Posterior cingulate gyrus (tissue), 11 donors: ENCODE measurements at regions not wholly inside any gene's neighbourhood (a gene's known extent, or its start where the extent isn't known, plus 50 kb on each side); places are given as distances from the start of the nearest gene placed in this dataset.
"Not testable (repeated sequence)": the region's sequence is repeated elsewhere in the genome, so short reads cannot be mapped to it uniquely, and the experiment has no call there.

Source experiments
- DNase-seq, 10 donors: peaks; one replicate each; pipeline versions ENCODE4 v3.0.0 to v3.0.0-alpha.2; 2020 to 2021; ENCODE audit warnings: mixed read lengths in 3 of 10
- intact Hi-C: fragments of 100-400 bp; cut with DNase I; formaldehyde crosslinking; loops from one replicate; pipeline ENCODE4 v1.15.1; 2023

DNA sequence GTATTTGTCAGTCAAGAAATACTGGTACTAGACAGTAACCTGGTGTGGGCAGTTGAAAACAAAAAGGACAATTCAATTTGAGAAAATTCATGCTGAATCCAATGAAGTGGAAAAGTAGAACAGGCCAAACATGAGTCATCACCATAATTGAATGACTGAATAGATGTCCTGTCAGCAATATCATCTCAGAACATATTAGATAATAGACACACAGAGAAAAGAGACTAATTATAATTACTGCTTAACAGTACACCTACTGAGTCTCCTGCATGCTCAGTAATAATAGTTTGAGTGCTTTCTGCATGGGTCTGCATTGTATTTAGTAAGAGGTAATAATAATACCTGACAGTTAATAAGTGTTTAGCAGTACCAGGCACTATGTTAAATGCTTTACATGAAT is 138.6 kb upstream of the ZC3H15 start:
- intact Hi-C loops = no loop called here
- DNase-seq = no peak

DNA sequence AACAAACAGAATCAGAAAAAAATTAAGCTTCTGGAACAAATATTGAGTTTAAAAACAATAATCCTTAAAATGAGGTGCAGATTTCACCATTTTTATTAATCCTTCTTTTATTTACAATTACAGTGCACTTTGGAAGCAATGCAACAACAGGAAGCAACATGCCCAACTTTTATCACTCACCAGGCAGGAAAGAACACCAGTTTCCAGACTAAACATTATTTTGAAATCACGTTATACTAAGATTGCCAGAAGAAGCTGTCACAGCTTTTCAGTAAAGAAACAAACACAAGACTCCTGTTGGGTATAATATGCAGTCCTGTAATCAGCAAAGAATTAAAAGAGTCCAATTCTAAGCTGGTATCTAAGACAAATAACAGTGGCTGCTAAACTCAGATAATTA is 137.9 kb upstream of the ZC3H15 start:
- intact Hi-C loops = no loop called here
- no peak for DNase-seq

DNA sequence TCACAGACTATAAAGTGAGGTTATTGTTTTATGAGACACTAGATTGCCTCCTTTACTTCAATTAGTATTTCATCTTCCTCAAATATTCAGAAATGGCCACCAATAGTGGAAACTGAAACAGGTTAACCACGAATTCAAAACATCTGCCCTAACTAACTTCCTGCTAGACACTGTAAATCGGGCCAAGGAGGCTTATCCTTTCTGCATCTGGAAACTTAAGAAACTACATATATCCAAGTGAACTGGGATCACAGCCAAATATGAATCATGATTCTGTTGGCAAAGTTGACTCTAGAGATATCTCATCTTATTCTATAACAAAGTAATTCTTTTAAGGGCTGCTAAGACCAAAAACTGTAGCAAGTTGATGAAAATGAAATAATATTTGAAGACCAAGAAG is 136.6 kb upstream of the ZC3H15 start:
- intact Hi-C loops = no loop called here
- no peak for DNase-seq

DNA sequence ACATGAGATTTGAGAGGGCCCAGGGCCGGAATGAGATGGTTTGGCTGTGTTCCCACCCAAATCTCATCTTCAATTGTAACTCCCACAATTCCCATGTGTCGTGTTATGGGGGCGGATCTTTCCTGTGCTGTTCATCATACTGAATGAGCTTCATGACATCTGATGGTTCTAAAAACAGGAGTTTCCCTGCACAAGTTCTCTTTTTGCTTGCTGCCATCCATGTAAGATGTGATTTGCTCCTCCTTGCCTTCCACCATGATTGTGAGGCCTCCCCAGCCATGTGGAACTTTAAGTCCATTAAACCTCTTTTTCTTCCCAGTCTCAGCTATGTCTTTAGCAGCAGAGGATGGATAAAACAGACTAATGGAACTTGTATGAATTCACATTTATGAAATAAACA is 131.9 kb upstream of the ZC3H15 start:
- intact Hi-C loops, DNase-seq: not testable (repeated sequence)

DNA sequence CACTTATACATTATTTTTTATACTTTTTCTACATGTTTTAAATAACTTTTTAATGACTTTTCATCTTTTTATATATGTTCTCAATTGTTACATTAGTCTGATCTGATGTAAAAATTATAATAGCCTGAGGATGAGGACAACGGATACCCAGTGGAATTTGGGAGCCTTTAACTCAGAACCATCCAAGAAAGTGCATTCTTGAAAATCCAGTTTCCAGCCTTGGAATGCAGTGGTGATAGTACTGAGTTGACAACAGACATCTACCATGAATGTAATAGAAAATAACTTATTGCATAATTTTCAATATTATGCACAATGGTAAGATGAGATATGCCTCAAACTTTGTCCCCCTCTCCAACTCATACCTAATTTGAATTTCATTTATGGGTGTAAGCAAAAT is 120.7 kb upstream of the ZC3H15 start:
- DNase-seq = no peak
- intact Hi-C loops = no loop called here

DNA sequence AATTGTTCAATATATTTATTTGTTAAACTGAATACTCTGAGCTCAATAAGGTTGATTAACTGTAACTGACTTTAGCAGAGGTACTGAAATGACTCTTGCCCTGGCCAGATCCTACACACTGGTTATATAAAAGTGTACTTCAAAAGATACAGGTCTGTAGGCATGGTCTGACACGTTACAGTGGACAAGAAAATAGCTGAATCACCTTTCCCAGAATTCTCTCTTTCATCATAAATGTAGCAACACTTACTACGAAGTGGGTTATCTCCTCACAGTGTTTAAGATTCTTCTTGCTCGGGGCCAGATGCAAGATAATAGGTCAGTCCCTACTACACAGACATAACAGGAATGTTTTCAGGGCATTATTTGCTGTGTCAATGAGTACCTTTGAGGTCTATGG is 107.0 kb upstream of the ZC3H15 start:
- intact Hi-C loops = no loop called here
- DNase-seq = no peak

DNA sequence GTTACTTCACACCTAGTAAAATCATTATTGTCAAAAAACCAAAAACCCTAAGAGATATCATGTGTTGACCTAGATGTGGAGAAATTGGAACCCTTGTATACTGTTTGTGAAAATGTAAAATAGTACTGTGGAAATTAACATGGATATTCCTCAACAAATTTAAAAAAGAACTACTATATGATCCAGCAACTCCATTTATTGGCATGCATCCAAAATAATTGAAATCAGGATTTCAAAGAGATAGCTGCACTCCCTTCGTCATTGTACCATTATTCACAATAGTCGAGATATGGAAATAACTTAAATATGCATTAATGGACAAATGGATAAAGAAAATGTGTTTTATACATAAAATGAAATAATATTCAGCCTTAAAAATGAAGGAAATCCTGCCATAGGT is 105.3 kb upstream of the ZC3H15 start:
- DNase-seq = no peak
- intact Hi-C loops = no loop called here

DNA sequence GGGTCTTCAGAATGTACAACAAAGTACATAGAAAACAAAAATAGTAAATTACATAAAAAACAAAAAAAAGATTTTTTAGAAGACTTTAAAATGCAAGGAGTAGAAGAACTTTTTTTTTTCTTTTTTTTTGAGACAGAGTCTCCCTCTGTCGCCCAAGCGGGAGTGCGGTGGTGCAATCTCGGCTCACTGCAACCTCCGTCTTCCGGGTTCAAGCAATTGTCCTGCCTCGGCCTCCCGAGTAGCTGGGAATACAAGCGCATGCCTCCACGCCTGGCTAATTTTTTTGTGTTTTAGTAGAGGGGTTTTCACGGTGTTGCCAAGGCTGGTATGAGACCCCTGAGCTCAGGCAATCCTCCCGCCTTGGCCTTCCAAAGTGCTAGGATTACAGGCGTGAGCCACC is 104.5 kb upstream of the ZC3H15 start:
- peak in 2 of 10 donors; percentile 44 to 77 for DNase-seq
- intact Hi-C loops = no loop called here

DNA sequence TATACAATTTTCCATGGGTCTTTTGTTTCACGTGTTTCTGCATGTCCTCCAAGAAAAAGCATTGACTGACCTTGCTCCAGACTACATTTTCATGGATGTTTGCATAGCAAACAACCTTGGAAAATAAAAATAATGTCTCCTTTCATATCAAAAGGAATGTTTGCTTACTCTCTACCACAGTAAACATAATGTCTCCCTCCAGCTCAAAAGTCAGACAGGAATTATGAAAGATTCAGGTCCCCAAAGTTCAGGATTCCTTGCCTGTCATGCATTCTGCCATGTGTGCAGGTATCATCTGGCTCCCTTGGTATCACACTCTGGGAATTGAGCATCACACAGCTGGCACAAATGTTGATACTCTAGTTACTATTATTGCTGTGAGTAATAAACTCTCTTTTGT is 103.1 kb upstream of the ZC3H15 start:
- intact Hi-C loops = no loop called here
- DNase-seq = no peak

DNA sequence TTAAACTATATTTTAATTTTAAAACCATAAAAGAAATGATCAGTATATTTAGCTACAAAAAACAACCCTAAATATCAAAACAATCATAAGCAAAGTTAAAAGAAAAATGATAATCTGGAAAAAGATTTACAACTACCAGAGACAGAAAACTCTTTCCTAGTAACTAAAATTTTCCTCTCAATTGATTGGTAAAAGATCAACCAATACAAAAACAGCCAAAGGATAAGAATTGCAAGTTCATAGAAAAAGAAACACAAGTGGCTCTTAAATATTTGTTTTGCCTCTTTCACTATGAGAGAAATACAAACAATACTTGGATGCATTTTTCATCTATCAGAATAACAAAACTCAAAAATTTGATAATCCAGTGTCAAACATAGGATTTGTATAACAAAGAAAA is 101.8 kb upstream of the ZC3H15 start:
- no peak for DNase-seq
- intact Hi-C loops = no loop called here

DNA sequence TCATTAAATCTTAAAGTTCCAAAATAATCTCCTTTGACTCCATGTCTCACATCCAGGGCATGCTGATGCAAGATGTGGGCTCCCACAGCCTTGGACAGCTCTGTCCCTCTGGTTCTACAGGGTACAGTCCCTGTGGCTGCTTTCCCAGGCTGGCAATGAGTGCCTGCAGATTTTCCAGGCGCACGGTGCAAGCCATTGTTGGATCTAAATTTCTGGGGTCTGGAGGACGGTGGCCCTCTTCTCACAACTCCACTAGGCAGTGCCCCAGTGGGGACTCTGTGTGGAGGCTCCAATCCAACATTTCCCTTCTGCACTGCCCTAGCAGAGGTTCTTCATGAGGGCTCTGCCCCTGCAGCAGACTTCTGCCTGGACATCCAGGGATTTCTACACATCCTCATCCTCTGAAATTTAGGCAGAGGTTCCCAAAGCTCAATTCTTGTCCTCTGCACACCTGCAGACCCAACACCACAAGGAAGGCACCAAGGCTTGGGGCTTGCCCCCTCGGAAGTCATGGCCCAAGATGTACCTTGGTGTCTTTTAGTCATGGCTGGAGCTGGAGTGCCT is 100.3 kb upstream of the ZC3H15 start:
- DNase-seq = peak in 1 of 10 donors; percentile 52
- intact Hi-C loops = not testable (repeated sequence)

DNA sequence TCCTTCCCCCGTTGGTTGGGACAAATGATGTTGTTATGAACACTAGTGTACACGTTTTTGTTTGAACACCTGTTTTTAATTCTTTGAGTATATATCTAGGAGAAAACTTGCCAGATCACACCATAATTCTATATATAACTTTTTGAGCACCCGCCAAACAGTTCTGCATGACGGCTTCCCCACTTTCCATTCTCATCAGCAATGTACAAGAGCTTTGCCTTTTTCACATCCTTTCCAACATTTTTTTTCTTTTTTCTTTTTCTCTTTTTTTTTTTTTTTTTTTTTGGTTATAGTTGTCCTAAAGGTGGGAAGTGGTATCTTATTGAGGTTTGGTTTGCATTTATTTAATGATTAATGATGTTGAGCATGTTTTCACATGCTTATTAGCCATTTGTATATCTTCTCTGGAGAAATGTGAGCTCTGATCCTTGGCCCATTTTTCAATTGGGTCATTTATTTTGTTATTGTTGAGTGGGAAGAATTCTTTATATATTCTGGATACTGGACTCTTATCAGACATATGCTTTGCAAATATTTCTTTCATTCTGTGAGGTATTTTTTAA is 86.9 kb upstream of the ZC3H15 start:
- DNase-seq = no peak
- intact Hi-C loops = no loop called here

DNA sequence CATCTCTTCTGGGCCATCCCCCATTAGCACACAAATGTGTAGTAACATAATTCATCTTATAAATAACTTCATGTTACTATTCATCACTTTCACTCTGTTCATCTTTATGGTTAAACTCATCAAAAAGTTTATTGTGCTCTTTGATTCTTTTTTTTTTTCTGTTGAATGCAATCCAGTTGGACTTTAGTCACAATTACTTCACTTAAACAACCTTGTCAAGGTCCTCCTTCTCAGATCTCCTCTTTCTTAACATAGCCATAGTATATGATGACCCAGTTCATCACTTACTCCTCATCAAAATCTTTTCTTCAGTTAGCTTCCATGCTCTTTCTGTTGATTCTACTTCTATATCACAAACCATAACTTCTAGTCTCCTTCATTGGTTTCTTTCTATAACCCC is 80.2 kb upstream of the ZC3H15 start:
- intact Hi-C loops = no loop called here
- DNase-seq = no peak

DNA sequence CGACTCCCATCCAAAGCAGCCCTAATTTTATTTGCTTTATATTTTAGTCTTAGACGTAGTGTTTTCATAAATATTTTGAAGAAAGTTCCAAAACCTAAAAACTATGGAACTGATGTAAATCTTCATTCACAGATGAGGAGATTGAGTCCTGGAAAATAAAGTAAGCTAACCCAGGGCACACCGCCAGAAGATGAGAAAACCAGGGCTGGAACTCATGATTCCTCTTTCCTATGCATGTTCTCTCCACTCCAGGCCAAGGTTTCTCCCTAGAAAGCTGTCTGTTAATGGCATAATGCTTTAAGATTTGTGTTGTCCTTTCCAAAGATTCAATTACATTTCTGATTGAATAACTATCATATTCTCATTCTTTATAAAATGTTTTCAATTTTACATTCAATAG is 78.4 kb upstream of the ZC3H15 start:
- DNase-seq = no peak
- intact Hi-C loops = no loop called here

DNA sequence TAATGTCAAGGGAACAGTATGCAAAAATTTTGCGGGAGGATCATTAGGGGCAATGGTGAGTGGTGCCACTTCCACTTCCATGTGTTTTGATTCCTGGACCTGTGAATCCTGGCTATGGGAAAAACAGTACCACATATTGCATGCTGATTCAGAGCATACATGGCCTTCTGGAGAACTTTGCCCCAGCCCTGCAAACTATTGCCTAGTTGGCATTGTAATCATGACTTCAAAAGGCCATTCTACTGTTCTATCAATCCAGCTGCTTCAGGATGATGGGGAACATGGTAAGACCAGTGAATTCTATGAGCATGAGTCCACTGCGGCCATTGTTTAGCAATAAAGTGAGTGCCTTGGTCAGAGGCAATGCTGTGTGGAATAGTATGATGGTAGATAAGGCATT is 75.3 kb upstream of the ZC3H15 start:
- DNase-seq = no peak
- intact Hi-C loops = no loop called here

DNA sequence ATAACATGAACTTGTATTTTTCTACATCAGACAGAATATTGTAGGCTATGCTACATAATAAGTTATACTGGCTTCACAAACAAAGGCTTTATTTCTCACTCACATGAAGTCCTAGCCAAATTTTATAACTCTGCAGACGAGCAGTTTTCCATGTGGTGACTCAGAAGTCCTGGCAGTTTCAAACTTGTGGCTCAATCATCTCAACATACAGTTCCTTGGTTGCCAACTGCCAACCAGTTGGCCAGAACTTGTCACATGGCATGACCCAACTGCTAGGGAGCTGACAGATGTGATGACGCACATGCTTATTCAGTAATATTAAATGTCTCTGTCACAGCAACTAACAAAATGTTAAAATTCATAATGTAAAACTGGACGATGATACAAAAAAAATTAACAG is 63.8 kb upstream of the ZC3H15 start:
- no peak for DNase-seq
- intact Hi-C loops = no loop called here

DNA sequence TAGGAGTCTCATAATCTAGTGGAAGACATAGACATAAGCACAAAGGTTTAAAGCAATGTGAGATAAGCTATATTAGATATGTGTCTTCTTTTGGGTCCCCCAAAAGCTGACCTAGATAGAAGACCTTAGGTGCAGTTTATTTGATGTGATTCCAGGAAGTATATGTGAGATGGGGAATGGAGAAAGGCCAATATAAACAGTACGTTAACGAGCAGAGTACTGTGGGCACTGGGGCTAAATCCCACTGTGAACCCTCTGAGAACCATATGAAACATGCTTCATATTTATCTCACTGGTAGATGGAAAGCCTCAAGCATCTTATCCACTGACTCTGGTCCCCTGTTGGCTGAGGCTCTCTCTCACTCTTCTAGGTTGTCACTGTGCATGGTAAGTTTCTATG is 62.6 kb upstream of the ZC3H15 start:
- DNase-seq = no peak
- intact Hi-C loops = no loop called here

DNA sequence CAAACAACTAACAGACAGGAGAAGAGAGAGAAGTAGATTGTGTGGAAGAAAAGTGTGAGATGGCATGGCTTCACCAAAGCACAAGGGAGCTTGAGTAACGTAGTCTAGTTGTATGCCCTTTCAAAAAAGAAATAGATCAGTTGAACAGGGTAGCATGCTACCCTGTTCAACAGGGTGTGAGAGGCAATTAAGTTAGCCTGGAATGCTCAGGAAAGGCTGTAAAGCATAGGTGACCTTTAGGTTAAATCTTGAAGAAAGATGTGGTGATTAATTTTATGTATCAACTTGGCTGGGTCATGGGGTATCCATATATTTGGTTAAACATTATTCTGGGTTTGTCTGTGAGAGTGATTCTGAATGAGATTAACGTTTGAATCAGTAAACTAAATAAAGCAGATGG is 61.8 kb upstream of the ZC3H15 start:
- DNase-seq = no peak
- intact Hi-C loops = no loop called here

DNA sequence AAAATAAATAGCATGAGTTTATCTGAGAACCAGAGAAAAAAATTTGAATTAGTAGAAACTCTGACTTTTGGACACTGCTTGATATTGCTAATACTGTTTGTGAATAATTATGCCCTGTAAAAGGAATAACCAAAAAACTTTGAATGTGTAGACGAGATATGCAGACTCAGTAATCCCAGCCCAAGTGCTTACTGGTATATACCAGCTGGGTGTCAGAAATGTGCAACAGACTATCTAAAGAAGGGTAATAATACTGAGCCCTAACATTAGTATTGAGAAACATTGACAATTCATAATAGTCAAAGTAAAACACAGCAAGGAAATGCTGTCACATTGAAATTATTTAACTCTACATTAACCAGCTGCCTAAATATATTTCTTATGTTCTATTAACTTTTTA is 60.5 kb upstream of the ZC3H15 start:
- DNase-seq = no peak
- intact Hi-C loops = no loop called here

DNA sequence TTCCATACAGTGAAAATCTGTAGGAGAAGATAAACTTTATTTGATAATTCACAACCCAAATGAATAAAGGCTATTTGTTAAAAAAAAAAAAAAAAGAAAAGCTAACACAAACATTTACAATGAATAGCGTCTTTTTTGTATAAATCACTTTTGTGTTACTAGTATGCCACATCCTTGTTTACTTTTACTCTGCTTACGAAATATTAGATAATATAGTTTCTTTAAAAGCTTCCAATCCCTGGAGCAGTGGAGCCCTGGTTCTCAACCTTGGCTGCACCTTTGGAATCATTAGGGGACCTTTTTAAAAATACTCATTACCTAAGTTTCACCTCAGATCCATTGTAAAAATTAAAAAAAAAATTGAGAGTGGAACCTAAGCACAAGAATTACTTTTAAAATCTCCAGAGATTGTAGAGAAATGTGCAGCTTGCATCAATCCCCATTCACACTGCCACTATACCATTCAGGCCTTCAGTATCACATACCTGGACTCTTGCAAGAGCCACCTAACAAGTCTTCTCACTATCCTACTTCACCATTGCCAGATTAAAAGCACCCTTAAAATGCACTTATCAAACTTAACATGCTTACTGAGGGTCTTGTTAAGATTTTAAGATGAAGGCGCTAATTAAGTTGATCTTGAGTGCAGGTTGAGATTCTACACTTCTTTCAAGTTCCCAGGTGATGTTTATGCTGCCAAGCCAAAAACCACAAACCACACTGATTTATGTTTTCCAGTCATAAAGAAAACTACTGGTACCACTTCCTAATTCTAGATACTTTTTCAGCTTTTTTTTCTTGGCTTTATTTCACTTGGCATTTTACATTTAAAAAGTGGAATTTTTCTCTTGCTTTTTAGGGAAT is 59.7 kb upstream of the ZC3H15 start:
- DNase-seq = no peak
- intact Hi-C loops = no loop called here

DNA sequence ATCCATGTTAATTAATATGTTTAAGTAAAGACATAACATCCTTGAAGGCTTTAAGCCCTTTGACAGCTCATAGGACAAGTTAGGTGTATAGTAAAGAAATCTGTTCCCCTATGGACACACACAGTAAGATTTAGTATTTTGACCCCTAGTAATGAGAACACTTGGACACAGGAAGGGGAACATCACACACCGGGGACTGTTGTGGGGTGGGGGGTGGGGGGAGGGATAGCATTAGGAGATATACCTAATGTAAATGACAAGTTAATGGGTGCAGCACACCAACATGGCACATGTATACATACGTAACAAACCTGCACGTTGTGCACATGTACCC is 59.1 kb upstream of the ZC3H15 start:
- DNase-seq, intact Hi-C loops: not testable (repeated sequence)

DNA sequence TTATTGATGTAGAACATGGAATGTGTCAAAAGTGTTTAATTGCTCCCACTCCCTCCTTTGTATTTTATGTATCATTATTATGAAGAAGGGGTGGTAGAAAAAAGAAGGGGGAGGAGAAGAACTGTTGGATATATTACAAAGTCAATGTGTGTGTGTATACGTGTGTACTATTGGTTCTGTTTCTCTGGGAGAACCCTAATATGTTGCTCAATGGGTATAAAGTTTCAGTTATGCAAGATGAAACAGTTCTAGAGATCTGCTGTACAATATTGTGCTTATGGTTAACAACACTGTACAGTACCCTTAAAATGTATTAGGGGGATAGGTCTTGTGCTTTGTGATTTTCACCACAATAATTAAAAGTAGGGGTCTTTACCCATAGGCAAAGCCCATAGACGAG is 58.1 kb upstream of the ZC3H15 start:
- intact Hi-C loops = no loop called here
- DNase-seq = no peak
